ENCODE measurements at regions not wholly inside any gene's neighbourhood (a gene's known extent, or its start where the extent isn't known, plus 50 kb on each side); places are given as distances from the start of the nearest gene placed in this dataset.

- TF ChIP-seq POLR2A (IDR thresholded peaks at IDR 0.05) = no peak
- TF ChIP-seq, protein P1, sequence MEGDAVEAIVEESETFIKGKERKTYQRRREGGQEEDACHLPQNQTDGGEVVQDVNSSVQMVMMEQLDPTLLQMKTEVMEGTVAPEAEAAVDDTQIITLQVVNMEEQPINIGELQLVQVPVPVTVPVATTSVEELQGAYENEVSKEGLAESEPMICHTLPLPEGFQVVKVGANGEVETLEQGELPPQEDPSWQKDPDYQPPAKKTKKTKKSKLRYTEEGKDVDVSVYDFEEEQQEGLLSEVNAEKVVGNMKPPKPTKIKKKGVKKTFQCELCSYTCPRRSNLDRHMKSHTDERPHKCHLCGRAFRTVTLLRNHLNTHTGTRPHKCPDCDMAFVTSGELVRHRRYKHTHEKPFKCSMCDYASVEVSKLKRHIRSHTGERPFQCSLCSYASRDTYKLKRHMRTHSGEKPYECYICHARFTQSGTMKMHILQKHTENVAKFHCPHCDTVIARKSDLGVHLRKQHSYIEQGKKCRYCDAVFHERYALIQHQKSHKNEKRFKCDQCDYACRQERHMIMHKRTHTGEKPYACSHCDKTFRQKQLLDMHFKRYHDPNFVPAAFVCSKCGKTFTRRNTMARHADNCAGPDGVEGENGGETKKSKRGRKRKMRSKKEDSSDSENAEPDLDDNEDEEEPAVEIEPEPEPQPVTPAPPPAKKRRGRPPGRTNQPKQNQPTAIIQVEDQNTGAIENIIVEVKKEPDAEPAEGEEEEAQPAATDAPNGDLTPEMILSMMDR (IDR thresholded peaks at IDR 0.05) = no peak
These were observed 52.2 kb upstream of the BLTP1 start for GRCh38 chr4:122099896-122100295.
